Neutrophil (primary cell): ENCODE measurements at regions not wholly inside any gene's neighbourhood (a gene's known extent, or its start where the extent isn't known, plus 50 kb on each side); places are given as distances from the start of the nearest gene placed in this dataset.

Experiments
- H3K27ac ChIP-seq: fragments of 200-600 bp; sonication (generic); 2 replicates; pipeline ENCODE4 v1.5.1; 2016; ENCODE audit warnings: mild to moderate bottlenecking, moderate library complexity
- H3K27me3 ChIP-seq: fragments of 200-600 bp; sonication (generic); 2 replicates; pipeline ENCODE4 v1.6.0; 2016; ENCODE audit warnings: mild to moderate bottlenecking
- H3K36me3 ChIP-seq: fragments of 200-600 bp; sonication (generic); 2 replicates; pipeline ENCODE4 v1.5.1; 2017
- H3K4me1 ChIP-seq, 2 experiments: fragments of 200-600 bp in 1 of 2; sonication (generic) in 1 of 2; 1 replicate in 1 of 2; 2 replicates in 1 of 2; pipeline versions ENCODE4 v1.5.1 to v1.6.1; 2013 to 2016; ENCODE audit warnings: low read depth in 1 of 2, low read length in 1 of 2, mild to moderate bottlenecking in 1 of 2, moderate library complexity in 1 of 2; ENCODE audit not compliant: control insufficient read depth in 1 of 2, insufficient read depth in 1 of 2
- H3K4me3 ChIP-seq, 2 experiments: fragments of 200-600 bp in 1 of 2; sonication (generic) in 1 of 2; 1 replicate in 1 of 2; 2 replicates in 1 of 2; pipeline ENCODE4 v1.5.1; 2013 to 2016; ENCODE audit warnings: low read depth in 1 of 2, low read length in 1 of 2, mild to moderate bottlenecking in 1 of 2, moderate library complexity in 1 of 2
- H3K9me3 ChIP-seq: fragments of 200-600 bp; sonication (generic); 2 replicates; pipeline ENCODE4 v1.5.1; 2016
- TF ChIP-seq, protein P1 (sequence below): fragments of 200-600 bp; sonication (generic); IDR thresholded peaks from 2 replicates; pipeline ENCODE4 v1.5.1; 2016; ENCODE audit warnings: antibody characterized with exemption

DNA sequence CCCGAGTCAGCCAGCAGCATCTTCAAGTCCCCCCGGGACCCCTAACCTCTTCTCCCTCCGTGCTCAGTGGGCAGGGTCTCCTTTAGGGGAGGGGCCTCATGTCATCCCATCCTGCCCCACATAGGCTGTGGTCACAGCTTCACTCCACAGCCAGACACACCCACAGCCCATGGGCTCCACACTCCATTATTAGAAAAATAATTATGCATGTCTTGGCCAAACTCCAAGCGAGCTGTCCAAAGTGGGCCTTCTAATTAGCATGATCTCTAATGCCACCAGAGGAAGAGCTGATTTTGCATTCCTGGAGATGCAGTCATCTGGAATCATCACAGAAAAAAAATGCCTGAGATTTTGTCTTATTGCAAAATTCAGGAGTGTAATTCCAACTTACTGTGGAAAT is 418.2 kb downstream of the IRX2 start:
- Histone ChIP-seq H3K27me3 (peaks cover 10% of the 10 kb centered on the region), H3K9me3 (no peaks in the 10 kb centered on the region), H3K27ac (no peak overlapping the region), H3K4me3 (no peak overlapping the region), H3K36me3 (no peaks in the 10 kb centered on the region), H3K4me1 (no peaks in the 10 kb centered on the region)
- TF ChIP-seq, protein P1, sequence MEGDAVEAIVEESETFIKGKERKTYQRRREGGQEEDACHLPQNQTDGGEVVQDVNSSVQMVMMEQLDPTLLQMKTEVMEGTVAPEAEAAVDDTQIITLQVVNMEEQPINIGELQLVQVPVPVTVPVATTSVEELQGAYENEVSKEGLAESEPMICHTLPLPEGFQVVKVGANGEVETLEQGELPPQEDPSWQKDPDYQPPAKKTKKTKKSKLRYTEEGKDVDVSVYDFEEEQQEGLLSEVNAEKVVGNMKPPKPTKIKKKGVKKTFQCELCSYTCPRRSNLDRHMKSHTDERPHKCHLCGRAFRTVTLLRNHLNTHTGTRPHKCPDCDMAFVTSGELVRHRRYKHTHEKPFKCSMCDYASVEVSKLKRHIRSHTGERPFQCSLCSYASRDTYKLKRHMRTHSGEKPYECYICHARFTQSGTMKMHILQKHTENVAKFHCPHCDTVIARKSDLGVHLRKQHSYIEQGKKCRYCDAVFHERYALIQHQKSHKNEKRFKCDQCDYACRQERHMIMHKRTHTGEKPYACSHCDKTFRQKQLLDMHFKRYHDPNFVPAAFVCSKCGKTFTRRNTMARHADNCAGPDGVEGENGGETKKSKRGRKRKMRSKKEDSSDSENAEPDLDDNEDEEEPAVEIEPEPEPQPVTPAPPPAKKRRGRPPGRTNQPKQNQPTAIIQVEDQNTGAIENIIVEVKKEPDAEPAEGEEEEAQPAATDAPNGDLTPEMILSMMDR: no peak

DNA sequence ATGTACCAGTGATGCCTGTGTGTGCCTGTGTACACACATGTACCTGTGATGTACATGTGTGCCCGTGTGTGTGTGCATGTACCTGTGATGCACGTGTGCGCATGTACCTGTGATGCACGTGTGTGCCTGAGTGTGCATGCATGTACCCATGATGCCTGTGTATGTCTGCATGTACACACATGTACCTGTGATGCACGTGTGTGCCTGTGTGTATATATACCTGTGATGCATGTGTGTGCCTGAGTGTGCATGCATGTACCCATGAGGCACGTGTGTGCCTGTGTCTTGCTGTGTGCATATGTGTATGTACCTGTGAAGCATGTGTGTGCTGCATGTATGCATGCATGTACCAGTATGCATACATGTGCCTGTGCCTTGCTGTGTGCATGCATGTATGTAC is 419.0 kb downstream of the IRX2 start:
- Histone ChIP-seq H3K36me3 (no peaks in the 10 kb centered on the region), H3K4me1 (no peaks in the 10 kb centered on the region), H3K27me3 (peaks cover 10% of the 10 kb centered on the region), H3K4me3 (no peak overlapping the region), H3K9me3 (no peaks in the 10 kb centered on the region), H3K27ac (no peak overlapping the region)
- TF ChIP-seq, protein P1: no peak

DNA sequence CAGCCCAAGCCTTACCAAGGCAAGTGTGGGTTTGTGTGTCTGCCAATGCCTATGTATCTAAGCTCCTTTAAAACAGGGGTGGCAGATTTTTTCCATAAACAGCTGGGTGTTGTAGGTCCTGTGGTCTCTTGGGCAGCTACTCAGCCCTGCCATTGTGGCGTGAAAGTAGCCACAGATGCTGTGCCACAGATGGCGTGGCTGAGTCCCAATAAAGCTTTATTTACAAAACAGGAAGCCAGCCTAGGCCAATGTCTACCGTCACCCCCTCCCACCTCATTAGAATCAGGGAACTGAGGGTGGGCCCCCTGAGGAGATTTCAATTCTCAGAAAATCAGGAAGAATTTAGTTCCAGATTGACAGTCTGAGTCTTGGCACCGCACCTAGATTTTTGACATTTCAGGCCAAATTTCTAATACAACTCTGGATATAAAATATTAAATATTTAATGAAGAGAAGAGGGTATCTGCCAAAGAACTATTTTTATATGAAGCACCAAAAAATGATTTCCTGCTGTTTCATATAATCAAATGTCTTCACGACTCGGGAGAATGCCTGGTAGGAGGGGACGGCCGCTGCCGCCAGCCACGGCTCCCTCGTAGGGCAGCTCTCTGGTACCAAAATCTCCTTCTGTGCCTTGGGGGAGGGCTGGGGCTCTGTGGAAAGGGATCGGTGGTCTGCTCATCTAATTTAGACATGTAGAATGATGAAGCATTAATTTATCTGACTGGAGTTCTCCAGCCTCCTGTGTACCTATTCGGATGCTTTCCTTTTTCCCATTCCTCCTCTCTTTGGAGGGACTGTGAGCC is 420.9 kb downstream of the IRX2 start:
- Histone ChIP-seq H3K27ac (no peak overlapping the region), H3K27me3 (peaks cover 10% of the 10 kb centered on the region), H3K4me3 (no peak overlapping the region), H3K9me3 (no peaks in the 10 kb centered on the region), H3K36me3 (no peaks in the 10 kb centered on the region), H3K4me1 (no peaks in the 10 kb centered on the region)
- TF ChIP-seq, protein P1: no peak

DNA sequence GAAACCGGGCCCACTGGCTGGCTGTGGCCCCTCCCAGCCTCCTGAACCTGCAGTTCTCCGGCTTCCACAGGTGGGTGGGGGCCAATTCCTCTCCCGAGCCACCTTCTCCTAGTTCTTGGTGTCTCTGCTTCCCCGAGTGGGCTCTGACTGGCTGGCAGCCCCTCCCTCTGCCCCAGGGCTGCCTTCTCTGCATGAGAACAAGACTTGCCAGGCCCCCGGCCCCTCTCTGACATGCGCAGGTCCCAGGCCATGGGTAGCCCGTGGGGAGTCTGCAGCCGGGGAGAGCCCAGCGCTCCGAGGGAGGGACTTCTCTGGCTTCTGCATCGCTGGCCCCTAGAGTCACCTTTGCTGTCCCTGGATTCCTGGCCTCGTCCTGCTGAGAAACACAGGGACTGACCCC is 421.7 kb downstream of the IRX2 start:
- H3K9me3 ChIP-seq: no peaks in the 10 kb centered on the region
- TF ChIP-seq, protein P1: no peak
- H3K4me1 ChIP-seq: no peaks in the 10 kb centered on the region
- H3K4me3 ChIP-seq: no peak overlapping the region
- H3K27me3 ChIP-seq: peaks cover 4% of the 10 kb centered on the region
- H3K27ac ChIP-seq: no peak overlapping the region
- H3K36me3 ChIP-seq: no peaks in the 10 kb centered on the region

DNA sequence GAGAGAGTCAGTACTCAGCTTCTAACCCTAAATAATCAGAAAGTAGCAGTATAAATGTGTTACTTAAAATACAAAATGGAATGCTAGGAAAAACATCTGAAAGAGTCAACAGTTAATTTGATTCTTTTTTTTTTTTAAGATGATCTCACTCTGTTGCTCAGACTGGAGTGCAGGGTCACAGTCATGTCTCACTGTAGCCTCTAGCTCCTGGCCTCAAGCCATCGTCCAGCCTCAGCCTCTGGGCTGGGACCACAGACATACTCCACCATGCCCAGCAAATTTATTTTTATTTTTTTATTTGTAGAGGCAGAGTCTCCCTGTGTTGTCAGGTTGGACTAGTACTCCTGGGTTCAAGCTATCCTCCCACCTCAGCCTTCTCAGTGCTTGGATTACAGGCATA is 424.9 kb downstream of the IRX2 start:
- H3K36me3 ChIP-seq: no peaks in the 10 kb centered on the region
- no peaks in the 10 kb centered on the region for H3K4me1 ChIP-seq
- H3K4me3 ChIP-seq: no peak overlapping the region
- TF ChIP-seq, protein P1: no peak
- no peaks in the 10 kb centered on the region for H3K9me3 ChIP-seq
- no peaks in the 10 kb centered on the region for H3K27me3 ChIP-seq
- no peak overlapping the region for H3K27ac ChIP-seq
